ENCODE measurements at regions not wholly inside any gene's neighbourhood (a gene's known extent, or its start where the extent isn't known, plus 50 kb on each side); places are given as distances from the start of the nearest gene placed in this dataset.

GRCh38 chr6:48177786-48178185 lies 66.8 kb upstream of the PTCHD4 start:
- DNase-seq: no peak
- H3K27me3 ChIP-seq: no peaks in the 10 kb centered on the region
- H3K4me3 ChIP-seq: no peak overlapping the region
- no peak overlapping the region for H3K27ac ChIP-seq
- H3K4me1 ChIP-seq: no peaks in the 10 kb centered on the region
- 74 to 84% methylated on average over 3 of the region's 3 CpGs for WGBS, 2 donors
- TF ChIP-seq POLR2A (IDR thresholded peaks at IDR 0.05): no peak
- TF ChIP-seq CTCF (IDR thresholded peaks at IDR 0.05): no peak
- intact Hi-C loops (cut with DNase I; ENCODE audit: low total_unique reads): no loop called here
- no peaks in the 10 kb centered on the region for H3K9me3 ChIP-seq
- no peaks in the 10 kb centered on the region for H3K36me3 ChIP-seq (ENCODE audit: low read depth, missing control alignments)

- no peaks in the 10 kb centered on the region for H3K4me1 ChIP-seq
- H3K36me3 ChIP-seq (ENCODE audit: low read depth, missing control alignments): no peaks in the 10 kb centered on the region
- WGBS, 2 donors: 45 to 56% methylated on average over 6 of the region's 6 CpGs
- intact Hi-C loops (cut with DNase I; ENCODE audit: low total_unique reads): no loop called here
- TF ChIP-seq POLR2A (IDR thresholded peaks at IDR 0.05): no peak
- TF ChIP-seq CTCF (IDR thresholded peaks at IDR 0.05): no peak
- no peaks in the 10 kb centered on the region for H3K27me3 ChIP-seq
- H3K27ac ChIP-seq: no peak overlapping the region
- H3K4me3 ChIP-seq: no peak overlapping the region
- no peak for DNase-seq
- H3K9me3 ChIP-seq: no peaks in the 10 kb centered on the region
Measured at GRCh38 chr6:48176645-48177308, 65.8 kb upstream of the PTCHD4 start.

GRCh38 chr6:48169635-48170034 lies 58.6 kb upstream of the PTCHD4 start:
- intact Hi-C loops (cut with DNase I; ENCODE audit: low total_unique reads): no loop called here
- H3K9me3 ChIP-seq: no peaks in the 10 kb centered on the region
- H3K4me3 ChIP-seq: no peak overlapping the region
- WGBS, 2 donors: 94 to 100% methylated on average over 1 of the region's 1 CpG
- DNase-seq: no peak
- H3K4me1 ChIP-seq: no peaks in the 10 kb centered on the region
- no peaks in the 10 kb centered on the region for H3K27me3 ChIP-seq
- H3K27ac ChIP-seq: no peak overlapping the region
- no peak for TF ChIP-seq POLR2A (IDR thresholded peaks at IDR 0.05)
- TF ChIP-seq CTCF (IDR thresholded peaks at IDR 0.05): no peak
- no peaks in the 10 kb centered on the region for H3K36me3 ChIP-seq (ENCODE audit: low read depth, missing control alignments)

Small RNAs in the stretch of these regions (small RNA-seq; reads per million reads assigned to genes)
- gene FO393413.1 (0 reads per million in 2 donors), gene RNU7-65P (0 reads per million in 2 donors)

Measured in testis (tissue), 2 donors.